ENCODE measurements at regions not wholly inside any gene's neighbourhood (a gene's known extent, or its start where the extent isn't known, plus 50 kb on each side); places are given as distances from the start of the nearest gene placed in this dataset.
A peak's percentile ranks its signal among the peaks of the same experiment; 100 is the strongest.

DNA sequence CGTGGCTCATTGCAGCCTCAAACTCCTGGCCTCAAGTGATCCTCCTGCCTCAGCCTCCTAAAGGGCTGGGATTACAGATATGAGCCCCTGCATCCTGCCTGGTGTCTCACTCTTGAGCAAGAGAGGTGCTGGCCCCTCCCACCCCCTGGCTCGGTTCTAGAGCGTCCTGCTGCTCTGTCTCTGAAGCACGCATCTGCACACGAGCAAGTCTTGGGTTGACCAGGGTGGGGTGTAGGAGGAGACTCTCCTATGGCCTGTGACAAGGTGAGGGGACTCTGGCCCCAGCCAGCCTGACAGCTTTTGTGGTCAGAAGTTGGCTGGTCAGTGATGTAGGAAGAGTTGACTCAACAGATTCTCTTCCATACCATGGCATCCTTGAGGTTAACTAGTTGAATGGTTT is 110.7 kb upstream of the CARD11 start:
- TF ChIP-seq POLR2A (IDR thresholded peaks at IDR 0.05) (no peak), CTCF (IDR thresholded peaks at IDR 0.05) (no peak)
- Histone ChIP-seq H3K4me1 (peaks cover 6% of the 10 kb centered on the region), H3K27ac (no peak overlapping the region), H3K36me3 (replicated peaks in 1 of 2; ENCODE audit: insufficient read depth in 1 of 2, low read depth in 2 of 2) (no peaks in the 10 kb centered on the region), H3K27me3 (no peaks in the 10 kb centered on the region), H3K4me3 (no peak overlapping the region), H3K9me3 (no peaks in the 10 kb centered on the region)
- ATAC-seq = no peak
- intact Hi-C loops (cut with DNase I) = no loop called here
- no peak for DNase-seq
- WGBS, 2 donors = 89 to 92% methylated on average over 4 to 5 of the region's 5 CpGs

DNA sequence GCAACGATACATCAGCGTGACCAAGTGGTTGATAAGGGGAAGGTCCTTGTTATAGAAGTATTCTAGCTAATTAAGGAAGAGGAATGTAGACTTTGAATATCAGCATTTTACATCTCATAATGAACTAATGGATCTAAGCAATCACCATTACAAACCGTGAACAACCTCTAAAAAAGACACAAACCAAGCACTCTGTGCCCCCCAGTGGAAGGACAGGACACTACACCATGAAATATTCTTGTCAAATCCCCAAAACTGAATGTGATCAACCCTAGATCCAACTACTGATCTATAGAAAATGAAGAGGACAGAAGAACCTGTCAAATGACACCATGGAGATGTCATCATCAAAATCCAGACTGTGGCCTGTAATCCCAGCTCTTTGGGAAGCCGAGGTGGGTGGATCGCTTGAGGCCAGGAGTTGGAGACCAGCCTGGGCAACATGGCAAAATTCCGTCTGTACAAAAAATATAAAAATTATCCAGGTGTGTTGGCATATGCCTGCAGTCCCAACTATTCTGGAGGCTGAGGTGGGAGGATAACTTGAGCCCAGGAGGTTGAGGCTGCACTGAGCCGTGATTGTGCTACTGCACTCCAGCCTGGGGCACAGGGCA is 111.3 kb upstream of the CARD11 start:
- intact Hi-C loops (cut with DNase I) = no loop called here
- 77 to 78% methylated on average over 7 of the region's 7 CpGs for WGBS, 2 donors
- peak; percentile 25 to 80 (median 70) for TF ChIP-seq CTCF (IDR thresholded peaks at IDR 0.05)
- no peak for TF ChIP-seq POLR2A (IDR thresholded peaks at IDR 0.05)
- Histone ChIP-seq H3K27ac (no peak overlapping the region), H3K36me3 (replicated peaks in 1 of 2; ENCODE audit: insufficient read depth in 1 of 2, low read depth in 2 of 2) (no peaks in the 10 kb centered on the region), H3K9me3 (no peaks in the 10 kb centered on the region), H3K27me3 (no peaks in the 10 kb centered on the region), H3K4me3 (no peak overlapping the region), H3K4me1 (peaks cover 10% of the 10 kb centered on the region)
- DNase-seq (peak; percentile 39 to 51 (median 48)), ATAC-seq (peak; percentile 27)

- no peak for TF ChIP-seq POLR2A (IDR thresholded peaks at IDR 0.05)
- DNase-seq (no peak), ATAC-seq (no peak)
- no peaks in the 10 kb centered on the region for H3K27me3 ChIP-seq
- H3K4me3 ChIP-seq = no peak overlapping the region
- no peaks in the 10 kb centered on the region for H3K9me3 ChIP-seq
- peaks cover 22% of the 10 kb centered on the region for H3K4me1 ChIP-seq
- intact Hi-C loops (cut with DNase I) = no loop called here
- H3K27ac ChIP-seq = no peak overlapping the region
- H3K36me3 ChIP-seq (replicated peaks in 1 of 2; ENCODE audit: insufficient read depth in 1 of 2, low read depth in 2 of 2) = no peaks in the 10 kb centered on the region
- WGBS, 2 donors = 82 to 85% methylated on average over 9 of the region's 9 CpGs
Observed at GRCh38 chr7:3156508-3156907, 112.8 kb upstream of the CARD11 start.

- no peak for TF ChIP-seq POLR2A (IDR thresholded peaks at IDR 0.05)
- TF ChIP-seq CTCF (IDR thresholded peaks at IDR 0.05) = no peak
- intact Hi-C loops (cut with DNase I) = no loop called here
- Histone ChIP-seq H3K4me1 (peaks cover 22% of the 10 kb centered on the region), H3K4me3 (no peak overlapping the region), H3K27me3 (no peaks in the 10 kb centered on the region), H3K27ac (no peak overlapping the region), H3K36me3 (replicated peaks in 1 of 2; ENCODE audit: insufficient read depth in 1 of 2, low read depth in 2 of 2) (no peaks in the 10 kb centered on the region), H3K9me3 (no peaks in the 10 kb centered on the region)
- ATAC-seq (no peak), DNase-seq (no peak)
- WGBS, 2 donors = 73 to 77% methylated on average over 20 of the region's 20 CpGs
Observed at GRCh38 chr7:3157566-3158287, 114.1 kb upstream of the CARD11 start.

GRCh38 chr7:3158341-3158760 is 114.7 kb upstream of the CARD11 start:
- Histone ChIP-seq H3K27ac (no peak overlapping the region), H3K36me3 (replicated peaks in 1 of 2; ENCODE audit: insufficient read depth in 1 of 2, low read depth in 2 of 2) (no peaks in the 10 kb centered on the region), H3K4me1 (peaks cover 27% of the 10 kb centered on the region), H3K27me3 (no peaks in the 10 kb centered on the region), H3K9me3 (no peaks in the 10 kb centered on the region), H3K4me3 (no peak overlapping the region)
- WGBS, 2 donors = 89 to 96% methylated on average over 11 of the region's 11 CpGs
- DNase-seq = no peak
- intact Hi-C loops (cut with DNase I) = no loop called here
- TF ChIP-seq POLR2A (IDR thresholded peaks at IDR 0.05) (no peak), CTCF (IDR thresholded peaks at IDR 0.05) (no peak)
- no peak for ATAC-seq
